Naive thymus-derived CD8-positive, alpha-beta T cell (primary cell): ENCODE measurements at regions not wholly inside any gene's neighbourhood (a gene's known extent, or its start where the extent isn't known, plus 50 kb on each side); places are given as distances from the start of the nearest gene placed in this dataset.
"Not testable (repeated sequence)": the region's sequence is repeated elsewhere in the genome, so short reads cannot be mapped to it uniquely, and the experiment has no call there.

ENCODE experiments used
- ATAC-seq, 2 donors: fragments of 150-1000 bp; cut with Tn5 transposase in 1 of 2; sonication (Bioruptor Pico), chemical (Tn5 transposase) in 1 of 2; 1 replicate in 1 of 2; 2 replicates in 1 of 2; pipeline ENCODE4 v1.10.0; 2021; ENCODE audit warnings: mild to moderate bottlenecking in 2 of 2, moderate library complexity in 2 of 2
- POLR2A ChIA-PET: fragments of 350-600 bp; sonication (Branson Sonifier 250); formaldehyde crosslinking; loops from one replicate; lab custom pipeline; 2021; ENCODE audit warnings: antibody characterized with exemption; lab: Charles Lee
- DNase-seq, 10 donors: peaks; one replicate each; pipeline versions ENCODE4 v3.0.0 to v3.0.0-alpha.2; 2020 to 2022
- H3K27ac Mint-ChIP-seq, 10 donors: one replicate each; pipeline ENCODE4 v1.8.0; 2020 to 2022; ENCODE audit warnings: mild to moderate bottlenecking in 10 of 10, mixed read lengths in 10 of 10, moderate library complexity in 4 of 10, inconsistent platforms in 1 of 10
- H3K27me3 Mint-ChIP-seq, 5 donors: one replicate each; pipeline ENCODE4 v1.8.0; 2021 to 2022; ENCODE audit warnings: mixed read lengths in 5 of 5
- H3K36me3 Mint-ChIP-seq, 3 donors: one replicate each; pipeline ENCODE4 v1.8.0; 2020 to 2022; ENCODE audit warnings: mixed read lengths in 3 of 3, mild to moderate bottlenecking in 2 of 3, inconsistent platforms in 1 of 3
- H3K4me1 Mint-ChIP-seq, 4 donors: one replicate each; pipeline ENCODE4 v1.8.0; 2021 to 2022; ENCODE audit warnings: mixed read lengths in 4 of 4
- H3K4me3 Mint-ChIP-seq, 10 donors: one replicate each; pipeline ENCODE4 v1.8.0; 2020 to 2022; ENCODE audit warnings: mild to moderate bottlenecking in 10 of 10, mixed read lengths in 10 of 10, moderate library complexity in 6 of 10, inconsistent platforms in 1 of 10
- H3K9me3 Mint-ChIP-seq, 9 donors: one replicate each; pipeline ENCODE4 v1.8.0; 2020 to 2022; ENCODE audit warnings: mixed read lengths in 9 of 9, mild to moderate bottlenecking in 3 of 9, inconsistent platforms in 1 of 9, moderate library complexity in 1 of 9

- peak in 1 of 10 donors; percentile 31 for DNase-seq
- POLR2A ChIA-PET = no interaction called here
- ATAC-seq = no peak
- Mint-ChIP-seq H3K36me3 (no peaks in the 10 kb centered on the region), H3K27ac (no peak overlapping the region), H3K27me3 (peaks cover 9 to 52% (median 27%) of the 10 kb centered on the region in 5 donors), H3K4me3 (no peak overlapping the region), H3K9me3 (no peaks in the 10 kb centered on the region), H3K4me1 (peaks cover 7 to 18% (median 13%) of the 10 kb centered on the region in 4 donors)
Measured at GRCh38 chr1:10870493-10871096, 74.1 kb upstream of the CASZ1 start.

GRCh38 chr1:10873189-10873588, 76.7 kb upstream of the CASZ1 start:
- Mint-ChIP-seq H3K9me3 (no peaks in the 10 kb centered on the region), H3K36me3 (no peaks in the 10 kb centered on the region), H3K27ac (no peak overlapping the region), H3K27me3 (peaks cover 9 to 36% (median 14%) of the 10 kb centered on the region in 5 donors), H3K4me3 (no peak overlapping the region), H3K4me1 (peaks cover 0 to 1% (median 0%) of the 10 kb centered on the region in 4 donors)
- no peak for ATAC-seq
- DNase-seq = peak in 1 of 10 donors; percentile 43
- POLR2A ChIA-PET = no interaction called here

GRCh38 chr1:10874351-10874750, 77.9 kb upstream of the CASZ1 start:
- H3K27me3 Mint-ChIP-seq = peaks cover 7 to 28% (median 8%) of the 10 kb centered on the region in 5 donors
- H3K9me3 Mint-ChIP-seq = no peaks in the 10 kb centered on the region
- DNase-seq (peak in 1 of 10 donors; percentile 54), ATAC-seq (no peak)
- no peaks in the 10 kb centered on the region for H3K4me1 Mint-ChIP-seq
- no peak overlapping the region for H3K4me3 Mint-ChIP-seq
- no peak overlapping the region for H3K27ac Mint-ChIP-seq
- POLR2A ChIA-PET = no interaction called here
- no peaks in the 10 kb centered on the region for H3K36me3 Mint-ChIP-seq

DNA sequence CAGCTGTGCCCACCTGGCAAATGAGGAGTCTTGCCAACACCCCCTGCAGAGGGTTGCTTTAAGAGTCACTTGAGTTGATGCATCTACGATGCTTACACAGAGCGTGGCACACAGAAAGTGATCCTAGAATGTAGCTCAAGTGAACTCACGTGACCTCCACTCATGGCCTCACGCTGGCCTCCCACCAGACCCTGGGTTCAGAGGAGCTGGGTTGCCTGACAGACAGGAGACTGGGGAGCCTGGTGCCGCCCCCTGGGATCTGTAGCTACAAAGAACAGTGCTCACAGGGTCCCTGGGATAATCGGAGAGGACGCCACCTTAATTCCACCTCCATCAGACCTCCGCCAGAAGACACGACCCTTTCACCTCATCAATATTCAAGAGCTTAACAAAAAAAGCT, 81.4 kb upstream of the CASZ1 start:
- no peak overlapping the region for H3K27ac Mint-ChIP-seq

DNA sequence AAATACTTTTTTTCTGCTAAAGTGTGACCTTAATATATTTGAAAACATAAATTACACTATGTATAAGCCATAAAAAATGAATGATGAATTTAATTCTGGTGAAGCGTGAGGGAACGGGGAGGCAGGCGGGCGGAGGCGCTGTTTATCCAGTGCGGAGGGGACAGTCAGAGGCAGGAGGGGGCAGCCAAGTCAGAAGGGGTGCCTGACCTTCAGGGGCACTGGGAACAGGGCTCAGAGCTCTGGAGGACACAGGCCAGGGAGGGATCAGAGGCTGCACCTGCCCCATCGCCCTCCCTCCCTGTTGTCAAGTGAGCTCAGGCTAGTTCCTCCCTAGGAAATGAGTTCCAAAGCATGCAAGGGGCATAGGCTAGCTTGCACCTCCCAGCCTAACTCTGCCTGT, 82.0 kb upstream of the CASZ1 start:
- no peaks in the 10 kb centered on the region for H3K4me1 Mint-ChIP-seq
- POLR2A ChIA-PET = no interaction called here
- H3K36me3 Mint-ChIP-seq = no peaks in the 10 kb centered on the region
- peaks cover 0 to 2% (median under 1%) of the 10 kb centered on the region in 5 donors for H3K27me3 Mint-ChIP-seq
- H3K9me3 Mint-ChIP-seq = no peaks in the 10 kb centered on the region
- no peak overlapping the region for H3K27ac Mint-ChIP-seq
- no peak overlapping the region for H3K4me3 Mint-ChIP-seq
- ATAC-seq (no peak), DNase-seq (peak in 1 of 10 donors; percentile 32)

More for the DNA sequence above, 81.4 kb upstream of the CASZ1 start:
- DNase-seq = peak in 1 of 10 donors; percentile 61
- POLR2A ChIA-PET = no interaction called here
- peaks cover 0 to 3% (median 2%) of the 10 kb centered on the region in 5 donors for H3K27me3 Mint-ChIP-seq
- no peak overlapping the region for H3K4me3 Mint-ChIP-seq
- H3K36me3 Mint-ChIP-seq = no peaks in the 10 kb centered on the region
- H3K4me1 Mint-ChIP-seq = no peaks in the 10 kb centered on the region
- H3K9me3 Mint-ChIP-seq = no peaks in the 10 kb centered on the region
- ATAC-seq = no peak

GRCh38 chr1:10880063-10880462, 83.6 kb upstream of the CASZ1 start:
- no peaks in the 10 kb centered on the region for H3K9me3 Mint-ChIP-seq
- ATAC-seq (no peak), DNase-seq (no peak)
- no peak overlapping the region for H3K4me3 Mint-ChIP-seq
- H3K27me3 Mint-ChIP-seq = peaks cover 0 to 5% (median 1%) of the 10 kb centered on the region in 5 donors
- no peaks in the 10 kb centered on the region for H3K36me3 Mint-ChIP-seq
- no peaks in the 10 kb centered on the region for H3K4me1 Mint-ChIP-seq
- POLR2A ChIA-PET = no interaction called here
- H3K27ac Mint-ChIP-seq = peak overlapping the region in 1 of 10 donors; percentile 31

GRCh38 chr1:10881046-10881445, 84.6 kb upstream of the CASZ1 start:
- no peak for ATAC-seq

DNA sequence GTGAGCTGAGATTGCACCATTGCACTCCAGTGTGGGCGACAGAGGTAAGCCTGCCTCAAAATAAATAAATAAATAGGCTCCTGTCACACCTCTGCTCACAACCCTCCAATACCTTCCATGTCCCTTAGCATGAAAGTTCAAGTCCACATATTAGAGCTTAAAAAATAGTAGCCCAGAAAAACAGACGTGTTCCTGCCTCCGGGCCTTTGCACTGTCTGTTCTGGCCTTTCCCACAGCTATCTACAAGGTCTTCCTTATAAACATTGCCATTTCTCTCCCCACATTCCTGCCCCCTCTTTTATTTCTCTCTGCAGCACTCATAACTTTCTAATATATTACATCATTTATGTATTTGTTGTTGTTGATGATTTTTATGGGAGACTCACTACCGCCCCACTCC, 85.6 kb upstream of the CASZ1 start:
- Mint-ChIP-seq H3K4me3 (peak overlapping the region in 1 of 10 donors; percentile 5), H3K9me3 (no peaks in the 10 kb centered on the region), H3K36me3 (no peaks in the 10 kb centered on the region), H3K27ac (peak overlapping the region in 1 of 10 donors; percentile 81), H3K4me1 (no peaks in the 10 kb centered on the region), H3K27me3 (peaks cover 0 to 18% (median 6%) of the 10 kb centered on the region in 5 donors)
- DNase-seq (no peak), ATAC-seq (no peak)
- POLR2A ChIA-PET = no interaction called here

More at GRCh38 chr1:10881046-10881445, 84.6 kb upstream of the CASZ1 start:
- Mint-ChIP-seq H3K27ac (no peak overlapping the region), H3K4me3 (no peak overlapping the region), H3K36me3 (no peaks in the 10 kb centered on the region), H3K27me3 (peaks cover 0 to 10% (median 3%) of the 10 kb centered on the region in 5 donors), H3K9me3 (no peaks in the 10 kb centered on the region), H3K4me1 (no peaks in the 10 kb centered on the region)
- POLR2A ChIA-PET = interaction anchor here (0.6 kb wide), 1 partner anchor 18 kb away, joined by 4 read pairs; no protein-coding TSS in a partner anchor
- peak in 1 of 10 donors; percentile 1 for DNase-seq

GRCh38 chr1:10887032-10887431, 90.6 kb upstream of the CASZ1 start:
- POLR2A ChIA-PET, H3K4me3 Mint-ChIP-seq, H3K27ac Mint-ChIP-seq, ATAC-seq, H3K36me3 Mint-ChIP-seq, H3K9me3 Mint-ChIP-seq: not testable (repeated sequence)
- peaks cover 8 to 15% (median 9%) of the 10 kb centered on the region in 4 donors for H3K4me1 Mint-ChIP-seq
- DNase-seq = peak in 1 of 10 donors; percentile 13
- H3K27me3 Mint-ChIP-seq = peaks cover 21 to 53% (median 34%) of the 10 kb centered on the region in 5 donors

DNA sequence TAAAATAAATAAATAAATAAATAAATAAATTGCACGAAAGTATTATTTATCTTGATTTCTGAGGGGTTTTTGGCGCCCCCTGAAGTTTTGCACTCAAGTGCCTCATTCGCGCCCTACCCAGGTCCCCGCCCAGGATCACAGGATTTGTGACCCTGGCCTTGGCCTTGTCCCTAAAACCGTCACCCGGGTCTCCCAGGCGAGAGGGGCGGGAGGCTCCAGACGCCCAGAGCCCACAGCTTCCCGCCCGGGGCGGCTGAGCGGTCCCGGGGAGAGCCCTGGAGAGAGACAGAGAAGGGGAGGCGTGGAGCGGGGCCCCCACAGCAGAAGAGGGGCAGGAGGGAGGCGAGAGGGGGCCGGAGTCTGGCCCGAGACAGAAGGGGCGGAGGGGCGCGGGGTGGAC, 91.8 kb upstream of the CASZ1 start:
- ATAC-seq = no peak
- POLR2A ChIA-PET = interaction anchor here (0.6 to 1.0 kb wide), 3 partner anchors 14 to 340 kb away, joined by 3 to 4 read pairs (median 3); no protein-coding TSS in a partner anchor
- peaks cover 8 to 15% (median 9%) of the 10 kb centered on the region in 4 donors for H3K4me1 Mint-ChIP-seq
- H3K9me3 Mint-ChIP-seq = no peaks in the 10 kb centered on the region
- no peak overlapping the region for H3K27ac Mint-ChIP-seq
- peak overlapping the region in 7 of 10 donors; percentile 15 to 51 (median 33) for H3K4me3 Mint-ChIP-seq
- peak in 1 of 10 donors; percentile 58 for DNase-seq
- H3K27me3 Mint-ChIP-seq = peaks cover 25 to 58% (median 40%) of the 10 kb centered on the region in 5 donors
- H3K36me3 Mint-ChIP-seq = no peaks in the 10 kb centered on the region

GRCh38 chr1:10888791-10889649, 92.6 kb upstream of the CASZ1 start:
- Mint-ChIP-seq H3K27ac (peak overlapping the region in 3 of 10 donors; percentile 32 to 40 (median 39)), H3K9me3 (no peaks in the 10 kb centered on the region), H3K4me1 (peaks cover 8 to 15% (median 9%) of the 10 kb centered on the region in 4 donors), H3K4me3 (peak overlapping the region in 8 of 10 donors; percentile 52 to 85 (median 77)), H3K36me3 (no peaks in the 10 kb centered on the region), H3K27me3 (peaks cover 25 to 56% (median 42%) of the 10 kb centered on the region in 5 donors)
- ATAC-seq = no peak
- peak in 1 of 10 donors; percentile 44 for DNase-seq
- POLR2A ChIA-PET = interaction anchor here (0.6 kb wide), 1 partner anchor 1621 kb away, joined by 3 read pairs; no protein-coding TSS in a partner anchor

GRCh38 chr1:10889650-10890353, 93.4 kb upstream of the CASZ1 start:
- no peak for ATAC-seq
- POLR2A ChIA-PET = interaction anchor here (0.6 kb wide), 1 partner anchor 1620 kb away, joined by 3 read pairs; no protein-coding TSS in a partner anchor

More at GRCh38 chr1:10889650-10890353, 93.4 kb upstream of the CASZ1 start:
- Mint-ChIP-seq H3K27ac (peak overlapping the region in 2 of 10 donors; percentile 12 to 53), H3K4me1 (peaks cover 8 to 15% (median 9%) of the 10 kb centered on the region in 4 donors), H3K4me3 (peak overlapping the region in 7 of 10 donors; percentile 9 to 79 (median 50)), H3K36me3 (no peaks in the 10 kb centered on the region), H3K27me3 (peaks cover 25 to 56% (median 40%) of the 10 kb centered on the region in 5 donors), H3K9me3 (no peaks in the 10 kb centered on the region)
- DNase-seq = peak in 1 of 10 donors; percentile 15
